ENCODE measurements at regions not wholly inside any gene's neighbourhood (a gene's known extent, or its start where the extent isn't known, plus 50 kb on each side); places are given as distances from the start of the nearest gene placed in this dataset.

DNA sequence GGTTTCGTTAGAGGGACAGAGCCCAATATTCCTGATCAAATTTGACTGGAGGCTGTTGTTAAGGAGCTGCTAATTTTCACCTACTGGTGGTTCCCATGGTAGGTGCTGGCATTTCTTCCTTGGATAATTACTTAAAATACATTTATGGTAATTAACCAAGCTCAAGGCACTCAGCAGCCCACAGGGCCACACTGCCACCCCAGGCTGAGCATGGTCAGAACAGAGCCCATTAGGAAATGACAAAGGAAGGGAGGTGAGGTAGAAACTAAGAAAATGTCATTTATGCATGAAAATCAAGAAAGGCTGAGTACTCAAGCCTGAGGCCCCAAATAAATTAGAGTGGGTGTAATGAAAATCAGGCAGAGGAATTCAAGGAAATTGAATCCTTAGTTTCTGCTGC, 510.2 kb upstream of the GYPC start:
- TF ChIP-seq, protein P1, sequence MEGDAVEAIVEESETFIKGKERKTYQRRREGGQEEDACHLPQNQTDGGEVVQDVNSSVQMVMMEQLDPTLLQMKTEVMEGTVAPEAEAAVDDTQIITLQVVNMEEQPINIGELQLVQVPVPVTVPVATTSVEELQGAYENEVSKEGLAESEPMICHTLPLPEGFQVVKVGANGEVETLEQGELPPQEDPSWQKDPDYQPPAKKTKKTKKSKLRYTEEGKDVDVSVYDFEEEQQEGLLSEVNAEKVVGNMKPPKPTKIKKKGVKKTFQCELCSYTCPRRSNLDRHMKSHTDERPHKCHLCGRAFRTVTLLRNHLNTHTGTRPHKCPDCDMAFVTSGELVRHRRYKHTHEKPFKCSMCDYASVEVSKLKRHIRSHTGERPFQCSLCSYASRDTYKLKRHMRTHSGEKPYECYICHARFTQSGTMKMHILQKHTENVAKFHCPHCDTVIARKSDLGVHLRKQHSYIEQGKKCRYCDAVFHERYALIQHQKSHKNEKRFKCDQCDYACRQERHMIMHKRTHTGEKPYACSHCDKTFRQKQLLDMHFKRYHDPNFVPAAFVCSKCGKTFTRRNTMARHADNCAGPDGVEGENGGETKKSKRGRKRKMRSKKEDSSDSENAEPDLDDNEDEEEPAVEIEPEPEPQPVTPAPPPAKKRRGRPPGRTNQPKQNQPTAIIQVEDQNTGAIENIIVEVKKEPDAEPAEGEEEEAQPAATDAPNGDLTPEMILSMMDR (IDR thresholded peaks at IDR 0.05): no peak
- TF ChIP-seq IRF2 (CRISPR knock-in tag; IDR thresholded peaks at IDR 0.05; ENCODE audit: borderline replicate concordance, low read depth) (no peak), MXD4 (CRISPR knock-in tag; IDR thresholded peaks at IDR 0.05; ENCODE audit: borderline replicate concordance) (no peak)
- TF ChIP-seq, protein P2, sequence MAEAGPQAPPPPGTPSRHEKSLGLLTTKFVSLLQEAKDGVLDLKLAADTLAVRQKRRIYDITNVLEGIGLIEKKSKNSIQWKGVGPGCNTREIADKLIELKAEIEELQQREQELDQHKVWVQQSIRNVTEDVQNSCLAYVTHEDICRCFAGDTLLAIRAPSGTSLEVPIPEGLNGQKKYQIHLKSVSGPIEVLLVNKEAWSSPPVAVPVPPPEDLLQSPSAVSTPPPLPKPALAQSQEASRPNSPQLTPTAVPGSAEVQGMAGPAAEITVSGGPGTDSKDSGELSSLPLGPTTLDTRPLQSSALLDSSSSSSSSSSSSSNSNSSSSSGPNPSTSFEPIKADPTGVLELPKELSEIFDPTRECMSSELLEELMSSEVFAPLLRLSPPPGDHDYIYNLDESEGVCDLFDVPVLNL (CRISPR knock-in tag; IDR thresholded peaks at IDR 0.05; ENCODE audit: borderline replicate concordance, low read depth): no peak
- TF ChIP-seq, protein P3, sequence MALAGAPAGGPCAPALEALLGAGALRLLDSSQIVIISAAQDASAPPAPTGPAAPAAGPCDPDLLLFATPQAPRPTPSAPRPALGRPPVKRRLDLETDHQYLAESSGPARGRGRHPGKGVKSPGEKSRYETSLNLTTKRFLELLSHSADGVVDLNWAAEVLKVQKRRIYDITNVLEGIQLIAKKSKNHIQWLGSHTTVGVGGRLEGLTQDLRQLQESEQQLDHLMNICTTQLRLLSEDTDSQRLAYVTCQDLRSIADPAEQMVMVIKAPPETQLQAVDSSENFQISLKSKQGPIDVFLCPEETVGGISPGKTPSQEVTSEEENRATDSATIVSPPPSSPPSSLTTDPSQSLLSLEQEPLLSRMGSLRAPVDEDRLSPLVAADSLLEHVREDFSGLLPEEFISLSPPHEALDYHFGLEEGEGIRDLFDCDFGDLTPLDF (CRISPR knock-in tag; IDR thresholded peaks at IDR 0.05): no peak
- TF ChIP-seq, protein P4, sequence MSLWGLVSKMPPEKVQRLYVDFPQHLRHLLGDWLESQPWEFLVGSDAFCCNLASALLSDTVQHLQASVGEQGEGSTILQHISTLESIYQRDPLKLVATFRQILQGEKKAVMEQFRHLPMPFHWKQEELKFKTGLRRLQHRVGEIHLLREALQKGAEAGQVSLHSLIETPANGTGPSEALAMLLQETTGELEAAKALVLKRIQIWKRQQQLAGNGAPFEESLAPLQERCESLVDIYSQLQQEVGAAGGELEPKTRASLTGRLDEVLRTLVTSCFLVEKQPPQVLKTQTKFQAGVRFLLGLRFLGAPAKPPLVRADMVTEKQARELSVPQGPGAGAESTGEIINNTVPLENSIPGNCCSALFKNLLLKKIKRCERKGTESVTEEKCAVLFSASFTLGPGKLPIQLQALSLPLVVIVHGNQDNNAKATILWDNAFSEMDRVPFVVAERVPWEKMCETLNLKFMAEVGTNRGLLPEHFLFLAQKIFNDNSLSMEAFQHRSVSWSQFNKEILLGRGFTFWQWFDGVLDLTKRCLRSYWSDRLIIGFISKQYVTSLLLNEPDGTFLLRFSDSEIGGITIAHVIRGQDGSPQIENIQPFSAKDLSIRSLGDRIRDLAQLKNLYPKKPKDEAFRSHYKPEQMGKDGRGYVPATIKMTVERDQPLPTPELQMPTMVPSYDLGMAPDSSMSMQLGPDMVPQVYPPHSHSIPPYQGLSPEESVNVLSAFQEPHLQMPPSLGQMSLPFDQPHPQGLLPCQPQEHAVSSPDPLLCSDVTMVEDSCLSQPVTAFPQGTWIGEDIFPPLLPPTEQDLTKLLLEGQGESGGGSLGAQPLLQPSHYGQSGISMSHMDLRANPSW (CRISPR knock-in tag; conservative IDR thresholded peaks at IDR 0.05; ENCODE audit: low read depth): no peak

Data from WTC11 (cell line).